ENCODE measurements at regions not wholly inside any gene's neighbourhood (a gene's known extent, or its start where the extent isn't known, plus 50 kb on each side); places are given as distances from the start of the nearest gene placed in this dataset.

DNA sequence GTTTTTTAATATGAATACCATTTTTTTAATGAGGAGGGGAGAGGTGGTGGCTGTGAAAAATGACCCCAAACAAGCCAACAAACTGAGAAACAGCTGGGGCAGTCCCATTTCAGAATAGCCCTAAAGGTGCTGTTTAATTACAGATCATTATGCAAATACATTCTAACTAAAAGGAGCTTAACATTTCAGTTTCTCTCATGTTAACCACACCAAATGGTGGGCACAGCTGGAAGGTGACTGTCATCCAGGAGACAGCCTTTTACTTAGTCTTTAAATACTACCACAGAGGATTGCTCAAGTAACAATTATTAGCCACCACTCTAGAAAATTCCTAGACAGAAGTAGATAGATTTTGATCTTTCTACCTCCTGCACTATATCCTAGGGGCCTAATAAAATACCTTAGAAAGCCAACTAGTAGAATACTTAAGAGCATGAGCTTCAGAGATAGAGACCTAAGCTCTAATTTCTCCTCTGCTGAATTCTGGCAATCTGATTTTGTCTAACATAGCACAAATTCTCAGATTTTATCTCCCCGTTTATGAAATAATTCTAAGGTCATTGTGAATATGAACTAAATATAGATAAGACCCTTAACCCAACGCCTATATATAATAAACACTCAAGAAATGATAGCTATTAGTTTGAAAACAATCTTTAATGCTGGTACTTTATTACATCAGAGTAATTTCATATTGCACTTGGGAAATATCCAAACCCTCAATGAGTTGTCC is 615.1 kb upstream of the NRSN1 start:
- Mint-ChIP-seq H3K4me3 (ENCODE audit: unreplicated experiment) (no peak overlapping the region), H3K27ac (ENCODE audit: unreplicated experiment) (no peak overlapping the region), H3K9me3 (ENCODE audit: unreplicated experiment) (no peaks in the 10 kb centered on the region), H3K4me1 (ENCODE audit: unreplicated experiment) (no peaks in the 10 kb centered on the region), H3K27me3 (ENCODE audit: unreplicated experiment) (no peaks in the 10 kb centered on the region), H3K36me3 (ENCODE audit: unreplicated experiment) (no peaks in the 10 kb centered on the region)
- DNase-seq (ENCODE audit: extremely low spot score, unreplicated experiment): no peak
- TF ChIP-seq, protein P1, sequence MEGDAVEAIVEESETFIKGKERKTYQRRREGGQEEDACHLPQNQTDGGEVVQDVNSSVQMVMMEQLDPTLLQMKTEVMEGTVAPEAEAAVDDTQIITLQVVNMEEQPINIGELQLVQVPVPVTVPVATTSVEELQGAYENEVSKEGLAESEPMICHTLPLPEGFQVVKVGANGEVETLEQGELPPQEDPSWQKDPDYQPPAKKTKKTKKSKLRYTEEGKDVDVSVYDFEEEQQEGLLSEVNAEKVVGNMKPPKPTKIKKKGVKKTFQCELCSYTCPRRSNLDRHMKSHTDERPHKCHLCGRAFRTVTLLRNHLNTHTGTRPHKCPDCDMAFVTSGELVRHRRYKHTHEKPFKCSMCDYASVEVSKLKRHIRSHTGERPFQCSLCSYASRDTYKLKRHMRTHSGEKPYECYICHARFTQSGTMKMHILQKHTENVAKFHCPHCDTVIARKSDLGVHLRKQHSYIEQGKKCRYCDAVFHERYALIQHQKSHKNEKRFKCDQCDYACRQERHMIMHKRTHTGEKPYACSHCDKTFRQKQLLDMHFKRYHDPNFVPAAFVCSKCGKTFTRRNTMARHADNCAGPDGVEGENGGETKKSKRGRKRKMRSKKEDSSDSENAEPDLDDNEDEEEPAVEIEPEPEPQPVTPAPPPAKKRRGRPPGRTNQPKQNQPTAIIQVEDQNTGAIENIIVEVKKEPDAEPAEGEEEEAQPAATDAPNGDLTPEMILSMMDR (IDR thresholded peaks at IDR 0.05): no peak

DNA sequence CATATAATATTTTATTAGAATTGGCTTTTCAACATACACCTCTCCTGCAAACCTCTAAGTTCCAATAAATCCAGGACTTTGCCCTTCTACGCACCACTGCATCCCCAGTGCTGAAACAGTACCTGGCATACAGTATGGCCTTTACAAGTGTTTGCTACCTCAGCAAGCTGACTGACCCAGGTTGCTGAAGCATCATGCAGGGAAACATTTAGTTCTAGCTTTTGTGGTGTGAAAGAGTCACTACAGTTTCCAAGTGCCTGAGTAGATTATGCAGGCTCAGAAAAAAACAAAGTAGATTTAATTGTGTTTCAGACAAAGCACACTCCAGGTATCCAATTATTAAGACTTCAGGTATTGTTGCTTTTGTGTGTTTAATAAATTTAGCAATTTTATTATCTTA is 614.2 kb upstream of the NRSN1 start:
- no peak overlapping the region for H3K4me3 Mint-ChIP-seq (ENCODE audit: unreplicated experiment)
- no peak for DNase-seq (ENCODE audit: extremely low spot score, unreplicated experiment)
- TF ChIP-seq, protein P1 (IDR thresholded peaks at IDR 0.05): no peak
- H3K27ac Mint-ChIP-seq (ENCODE audit: unreplicated experiment): no peak overlapping the region
- no peaks in the 10 kb centered on the region for H3K4me1 Mint-ChIP-seq (ENCODE audit: unreplicated experiment)
- no peaks in the 10 kb centered on the region for H3K36me3 Mint-ChIP-seq (ENCODE audit: unreplicated experiment)
- no peaks in the 10 kb centered on the region for H3K27me3 Mint-ChIP-seq (ENCODE audit: unreplicated experiment)
- no peaks in the 10 kb centered on the region for H3K9me3 Mint-ChIP-seq (ENCODE audit: unreplicated experiment)

DNA sequence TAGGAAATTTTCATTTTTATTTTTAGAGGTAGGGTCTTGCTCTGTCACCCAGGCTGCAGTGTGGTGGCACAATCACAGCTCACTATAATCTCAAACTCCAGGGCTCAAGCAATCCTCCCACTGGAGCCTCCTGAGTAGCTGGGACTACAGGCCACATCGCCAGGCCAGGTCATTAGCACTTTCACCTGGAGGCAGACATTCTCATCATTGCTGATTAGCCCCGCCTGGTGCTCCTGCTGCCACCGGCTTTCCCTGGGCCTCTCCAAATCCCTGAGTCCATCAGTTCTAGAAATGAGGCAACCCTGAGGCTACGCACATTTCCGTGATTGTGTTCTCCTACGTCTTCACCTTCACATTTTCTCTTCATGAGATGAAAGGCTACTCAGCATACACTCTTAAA is 607.7 kb upstream of the NRSN1 start:
- H3K4me1 Mint-ChIP-seq (ENCODE audit: unreplicated experiment): no peaks in the 10 kb centered on the region
- no peak overlapping the region for H3K27ac Mint-ChIP-seq (ENCODE audit: unreplicated experiment)
- no peaks in the 10 kb centered on the region for H3K9me3 Mint-ChIP-seq (ENCODE audit: unreplicated experiment)
- H3K36me3 Mint-ChIP-seq (ENCODE audit: unreplicated experiment): no peaks in the 10 kb centered on the region
- H3K27me3 Mint-ChIP-seq (ENCODE audit: unreplicated experiment): no peaks in the 10 kb centered on the region
- DNase-seq (ENCODE audit: extremely low spot score, unreplicated experiment): no peak
- TF ChIP-seq, protein P1 (IDR thresholded peaks at IDR 0.05): no peak
- no peak overlapping the region for H3K4me3 Mint-ChIP-seq (ENCODE audit: unreplicated experiment)

DNA sequence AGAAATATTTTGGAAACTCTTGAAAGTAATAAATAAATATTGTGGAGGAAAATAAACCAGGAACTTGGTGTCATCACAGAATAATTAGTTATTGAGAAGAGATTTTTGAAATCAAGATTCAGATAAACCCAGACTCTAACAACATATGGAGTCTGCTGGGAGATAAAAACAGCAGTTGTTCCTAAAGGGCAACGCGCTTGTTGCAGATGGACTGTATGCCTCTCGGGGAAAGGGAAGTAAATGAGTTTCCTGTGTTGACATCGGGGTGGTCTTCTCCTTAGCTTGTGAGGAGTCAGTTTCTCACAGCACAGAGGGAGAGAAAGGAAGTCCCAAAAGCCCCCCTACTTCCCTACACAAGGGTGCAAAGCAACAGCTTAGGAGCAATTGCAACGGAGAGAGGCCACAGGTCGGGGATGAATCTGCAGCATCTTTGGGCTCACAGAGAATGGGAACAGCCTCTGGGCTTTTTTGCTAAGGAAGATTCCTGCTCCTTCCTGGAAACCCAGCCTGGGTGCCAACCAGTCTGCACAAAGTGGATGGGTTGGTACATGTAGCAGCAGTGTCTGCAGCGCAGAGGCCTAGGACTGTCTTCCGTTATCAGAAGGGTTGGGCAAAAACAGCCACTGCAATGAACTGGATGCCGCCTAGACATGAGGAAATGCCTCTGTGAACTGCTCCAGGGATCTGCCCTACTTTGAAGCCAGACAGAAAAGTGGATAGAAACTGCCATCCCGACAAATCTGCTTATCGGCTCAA is 603.0 kb upstream of the NRSN1 start:
- no peak overlapping the region for H3K27ac Mint-ChIP-seq (ENCODE audit: unreplicated experiment)
- no peak for DNase-seq (ENCODE audit: extremely low spot score, unreplicated experiment)
- TF ChIP-seq, protein P1 (IDR thresholded peaks at IDR 0.05): no peak
- no peaks in the 10 kb centered on the region for H3K9me3 Mint-ChIP-seq (ENCODE audit: unreplicated experiment)
- no peaks in the 10 kb centered on the region for H3K27me3 Mint-ChIP-seq (ENCODE audit: unreplicated experiment)
- no peak overlapping the region for H3K4me3 Mint-ChIP-seq (ENCODE audit: unreplicated experiment)
- H3K4me1 Mint-ChIP-seq (ENCODE audit: unreplicated experiment): peaks cover 4% of the 10 kb centered on the region
- peaks cover 2% of the 10 kb centered on the region for H3K36me3 Mint-ChIP-seq (ENCODE audit: unreplicated experiment)

DNA sequence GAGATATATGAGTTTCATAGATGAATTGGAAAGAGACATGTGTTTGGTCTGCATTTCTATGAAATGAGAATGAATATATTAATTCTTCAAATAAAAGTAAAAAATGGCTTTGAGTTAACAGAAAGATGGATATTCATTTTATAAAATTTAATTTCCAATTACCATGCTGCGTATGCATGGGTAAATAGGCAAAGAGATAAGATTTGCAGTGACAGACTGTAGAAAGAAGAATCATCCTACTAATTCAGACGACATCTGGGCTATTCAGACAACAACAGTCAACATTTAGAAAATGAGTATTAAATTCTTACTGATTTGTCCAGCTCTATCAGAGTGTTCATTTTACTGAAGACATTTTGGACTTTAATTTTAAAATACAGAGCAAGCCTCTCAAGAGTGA is 602.2 kb upstream of the NRSN1 start:
- Mint-ChIP-seq H3K4me3 (ENCODE audit: unreplicated experiment) (no peak overlapping the region), H3K9me3 (ENCODE audit: unreplicated experiment) (no peaks in the 10 kb centered on the region), H3K36me3 (ENCODE audit: unreplicated experiment) (peaks cover 2% of the 10 kb centered on the region)

More for the DNA sequence above, 602.2 kb upstream of the NRSN1 start:
- no peak overlapping the region for H3K27ac Mint-ChIP-seq (ENCODE audit: unreplicated experiment)
- H3K27me3 Mint-ChIP-seq (ENCODE audit: unreplicated experiment): no peaks in the 10 kb centered on the region
- TF ChIP-seq, protein P1 (IDR thresholded peaks at IDR 0.05): no peak
- no peak for DNase-seq (ENCODE audit: extremely low spot score, unreplicated experiment)
- H3K4me1 Mint-ChIP-seq (ENCODE audit: unreplicated experiment): peaks cover 4% of the 10 kb centered on the region

Measured in osteocyte (in vitro differentiated cells).